ENCODE measurements at regions not wholly inside any gene's neighbourhood (a gene's known extent, or its start where the extent isn't known, plus 50 kb on each side); places are given as distances from the start of the nearest gene placed in this dataset.

DNA sequence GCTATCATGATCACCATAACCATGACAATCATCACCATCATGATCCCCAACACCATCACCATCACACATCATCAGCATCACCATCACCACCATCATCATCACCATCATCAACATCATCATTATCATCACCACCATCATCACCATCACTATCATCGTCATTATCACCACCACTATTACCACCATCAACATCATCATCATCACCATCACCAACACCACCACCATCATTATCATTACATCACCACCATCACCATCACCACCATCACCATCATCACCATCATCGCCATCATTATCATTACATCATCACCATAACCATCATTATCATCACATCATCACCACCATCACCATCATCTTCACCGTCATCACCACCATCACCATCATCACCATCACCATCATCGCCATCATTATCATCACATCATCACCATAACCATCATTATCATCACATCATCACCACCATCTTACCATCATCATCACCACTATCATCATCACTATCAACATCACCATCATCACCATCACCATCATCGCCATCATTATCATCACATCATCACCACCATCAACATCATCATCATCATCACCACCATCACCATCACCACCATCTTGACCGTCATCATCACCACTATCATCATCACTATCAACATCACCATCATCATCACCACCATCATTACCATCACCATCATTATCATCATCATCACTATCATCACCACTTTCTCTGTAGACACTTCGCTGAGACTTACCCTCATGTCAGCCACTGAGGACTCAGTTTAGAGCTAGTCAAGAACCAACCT, 366.0 kb downstream of the C16orf95 start:
- TF ChIP-seq, protein P1, sequence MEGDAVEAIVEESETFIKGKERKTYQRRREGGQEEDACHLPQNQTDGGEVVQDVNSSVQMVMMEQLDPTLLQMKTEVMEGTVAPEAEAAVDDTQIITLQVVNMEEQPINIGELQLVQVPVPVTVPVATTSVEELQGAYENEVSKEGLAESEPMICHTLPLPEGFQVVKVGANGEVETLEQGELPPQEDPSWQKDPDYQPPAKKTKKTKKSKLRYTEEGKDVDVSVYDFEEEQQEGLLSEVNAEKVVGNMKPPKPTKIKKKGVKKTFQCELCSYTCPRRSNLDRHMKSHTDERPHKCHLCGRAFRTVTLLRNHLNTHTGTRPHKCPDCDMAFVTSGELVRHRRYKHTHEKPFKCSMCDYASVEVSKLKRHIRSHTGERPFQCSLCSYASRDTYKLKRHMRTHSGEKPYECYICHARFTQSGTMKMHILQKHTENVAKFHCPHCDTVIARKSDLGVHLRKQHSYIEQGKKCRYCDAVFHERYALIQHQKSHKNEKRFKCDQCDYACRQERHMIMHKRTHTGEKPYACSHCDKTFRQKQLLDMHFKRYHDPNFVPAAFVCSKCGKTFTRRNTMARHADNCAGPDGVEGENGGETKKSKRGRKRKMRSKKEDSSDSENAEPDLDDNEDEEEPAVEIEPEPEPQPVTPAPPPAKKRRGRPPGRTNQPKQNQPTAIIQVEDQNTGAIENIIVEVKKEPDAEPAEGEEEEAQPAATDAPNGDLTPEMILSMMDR (IDR thresholded peaks at IDR 0.05; ENCODE audit: insufficient read depth, low read length, poor library complexity, severe bottlenecking), result no peak
- DNase-seq (ENCODE audit: extremely low read depth, insufficient read length), result no peak
- Histone ChIP-seq H3K27me3 (replicated peaks; ENCODE audit: control insufficient read depth, insufficient read depth, low read length) (no peaks in the 10 kb centered on the region), H3K36me3 (ENCODE audit: control insufficient read depth, insufficient read depth, low read length) (no peaks in the 10 kb centered on the region), H3K4me3 (replicated peaks; ENCODE audit: low read depth, low read length) (no peak overlapping the region)

DNA sequence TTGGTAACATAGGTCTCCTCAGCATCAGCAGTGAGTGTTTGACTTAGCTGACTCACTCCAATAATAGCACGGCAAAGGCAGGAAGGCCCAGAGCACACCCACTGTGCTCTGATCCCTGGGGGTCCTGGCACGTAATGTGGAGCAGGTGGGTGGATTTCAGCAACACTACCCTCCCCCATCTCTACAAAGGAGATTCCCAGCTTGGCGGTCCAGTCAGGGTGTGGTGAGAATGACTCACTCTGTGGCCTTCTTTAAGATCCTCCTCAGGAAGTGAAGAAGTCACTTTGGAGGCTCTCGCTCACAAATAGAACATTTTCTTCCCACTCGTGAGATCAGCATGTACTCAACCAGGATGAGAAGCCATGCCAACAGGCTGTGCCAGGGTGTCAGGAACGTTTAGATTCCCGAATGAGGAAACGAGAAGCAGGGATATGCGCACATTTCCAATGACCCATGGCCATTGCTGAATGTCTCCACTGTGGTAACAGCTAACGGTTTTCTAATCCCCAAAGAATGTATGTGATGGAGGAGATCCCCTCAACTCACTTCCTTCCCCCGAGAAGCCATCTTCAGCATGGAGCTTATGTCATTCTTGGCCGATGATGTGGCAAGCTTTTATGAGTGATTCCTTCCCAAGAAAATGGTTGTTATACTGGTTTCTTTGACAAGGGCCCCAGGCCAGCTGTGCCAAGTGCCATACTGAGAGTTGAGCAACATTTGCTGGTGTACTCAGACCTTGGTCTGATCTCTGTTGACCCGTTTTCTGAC, 365.2 kb downstream of the C16orf95 start:
- Histone ChIP-seq H3K27me3 (replicated peaks; ENCODE audit: control insufficient read depth, insufficient read depth, low read length) (no peaks in the 10 kb centered on the region), H3K4me3 (replicated peaks; ENCODE audit: low read depth, low read length) (no peak overlapping the region), H3K36me3 (ENCODE audit: control insufficient read depth, insufficient read depth, low read length) (no peaks in the 10 kb centered on the region)
- TF ChIP-seq, protein P1 (IDR thresholded peaks at IDR 0.05; ENCODE audit: insufficient read depth, low read length, poor library complexity, severe bottlenecking), result no peak
- no peak for DNase-seq (ENCODE audit: extremely low read depth, insufficient read length)

DNA sequence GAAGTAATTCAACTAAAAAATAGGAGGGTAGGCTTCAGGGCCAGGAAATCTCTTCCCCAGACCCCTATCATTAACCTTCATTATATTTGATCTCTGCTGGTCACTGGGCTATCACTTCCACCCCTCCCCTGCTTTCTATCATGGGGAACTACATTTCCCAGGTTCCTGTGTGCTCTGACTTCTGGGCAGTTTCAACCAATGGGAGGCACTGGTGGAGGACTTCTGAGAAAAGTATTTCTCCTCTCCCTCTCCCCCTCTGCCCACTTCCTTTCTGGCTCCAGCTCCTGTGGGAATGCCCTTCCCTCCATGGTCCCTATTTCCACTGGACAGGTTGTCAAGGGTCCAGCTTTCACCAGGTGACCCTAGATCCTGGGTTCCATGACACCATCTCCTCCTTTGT, 364.4 kb downstream of the C16orf95 start:
- TF ChIP-seq, protein P1 (IDR thresholded peaks at IDR 0.05; ENCODE audit: insufficient read depth, low read length, poor library complexity, severe bottlenecking), result no peak
- Histone ChIP-seq H3K36me3 (ENCODE audit: control insufficient read depth, insufficient read depth, low read length) (no peaks in the 10 kb centered on the region), H3K27me3 (replicated peaks; ENCODE audit: control insufficient read depth, insufficient read depth, low read length) (no peaks in the 10 kb centered on the region; the same call in 1 of the 2 replicates), H3K4me3 (replicated peaks; ENCODE audit: low read depth, low read length) (no peak overlapping the region)
- no peak for DNase-seq (ENCODE audit: extremely low read depth, insufficient read length)

DNA sequence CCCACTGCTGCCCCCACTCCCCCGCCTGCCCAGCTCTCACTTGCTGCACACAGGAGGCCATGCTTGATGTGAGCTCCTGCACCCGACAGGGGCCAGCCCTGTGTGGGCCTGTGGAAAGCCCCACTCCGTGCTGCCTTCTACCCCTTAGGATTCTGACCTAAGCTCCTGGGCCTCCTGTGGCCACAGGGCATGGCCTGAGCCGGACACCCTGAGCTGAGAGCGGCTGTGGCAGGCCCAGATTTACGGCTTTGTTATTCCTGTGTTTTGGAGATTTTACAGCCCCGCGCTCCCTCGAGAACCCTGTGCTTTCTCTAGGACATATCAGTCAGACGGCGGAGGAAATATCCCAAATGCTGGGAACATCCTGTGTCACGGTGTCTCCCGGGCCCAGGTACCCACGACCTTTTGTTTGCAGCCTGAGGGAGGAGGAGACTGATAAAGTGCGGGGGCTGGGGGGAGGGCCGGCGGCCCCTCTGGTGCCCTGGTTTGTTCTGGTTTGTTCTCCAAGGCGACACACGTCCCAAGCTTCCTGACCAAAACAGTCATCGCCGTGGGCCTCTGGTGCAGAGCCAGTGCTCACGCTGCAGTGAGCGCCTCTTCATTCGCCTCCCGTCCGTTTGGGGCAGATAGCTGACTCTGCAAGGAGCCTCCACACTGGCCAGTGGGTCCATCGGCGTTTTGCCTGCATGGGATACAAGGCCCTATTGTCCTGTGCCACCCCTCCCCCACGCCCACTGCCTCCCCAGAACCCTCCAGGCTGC, 363.4 kb downstream of the C16orf95 start:
- no peak for DNase-seq (ENCODE audit: extremely low read depth, insufficient read length)
- Histone ChIP-seq H3K27me3 (replicated peaks; ENCODE audit: control insufficient read depth, insufficient read depth, low read length) (no peaks in the 10 kb centered on the region; the same call in 1 of the 2 replicates), H3K36me3 (ENCODE audit: control insufficient read depth, insufficient read depth, low read length) (no peaks in the 10 kb centered on the region), H3K4me3 (replicated peaks; ENCODE audit: low read depth, low read length) (no peak overlapping the region)
- TF ChIP-seq, protein P1 (IDR thresholded peaks at IDR 0.05; ENCODE audit: insufficient read depth, low read length, poor library complexity, severe bottlenecking), result no peak

DNA sequence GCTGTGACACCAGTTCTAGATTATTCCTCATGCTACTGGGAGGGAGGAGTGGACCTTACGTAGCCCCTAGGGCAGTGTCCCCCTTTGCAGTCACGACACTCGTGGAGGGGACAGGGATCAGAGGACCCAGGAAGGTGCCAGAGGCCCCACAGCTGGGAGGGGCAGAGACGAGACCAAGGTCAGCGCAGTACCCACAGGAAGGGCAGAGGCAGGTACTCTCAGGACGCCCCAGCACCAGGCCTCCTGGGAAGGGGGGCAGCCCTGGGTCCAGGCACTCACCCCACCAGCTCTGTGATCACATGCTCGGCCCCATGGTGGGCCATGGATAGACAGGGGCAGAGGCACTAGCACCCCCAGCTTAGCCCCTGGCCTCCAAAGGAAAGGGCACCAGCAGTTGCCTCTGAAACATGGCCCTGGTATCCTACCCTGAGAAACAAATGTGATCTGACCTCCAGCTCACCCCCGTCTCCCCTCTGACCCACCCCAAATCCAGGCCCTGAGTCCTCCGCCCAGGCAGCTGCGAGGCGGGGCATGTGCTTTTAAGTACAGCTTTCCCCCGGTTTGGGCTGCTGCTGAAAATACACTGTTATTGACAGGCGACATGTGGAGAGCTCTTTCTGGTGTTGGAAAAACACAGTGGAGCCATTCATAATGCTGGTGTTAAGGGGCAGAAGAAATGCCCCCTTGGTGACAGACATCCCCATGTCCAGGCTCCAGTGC, 361.9 kb downstream of the C16orf95 start:
- Histone ChIP-seq H3K4me3 (replicated peaks; ENCODE audit: low read depth, low read length) (no peak overlapping the region), H3K27me3 (replicated peaks; ENCODE audit: control insufficient read depth, insufficient read depth, low read length) (no peaks in the 10 kb centered on the region; the same call in 1 of the 2 replicates), H3K36me3 (ENCODE audit: control insufficient read depth, insufficient read depth, low read length) (no peaks in the 10 kb centered on the region)
- DNase-seq (ENCODE audit: extremely low read depth, insufficient read length), result no peak
- TF ChIP-seq, protein P1 (IDR thresholded peaks at IDR 0.05; ENCODE audit: insufficient read depth, low read length, poor library complexity, severe bottlenecking), result no peak

Measured in GM06990 (cell line).